Fibroblast of the aortic adventitia (primary cell): ENCODE measurements at regions not wholly inside any gene's neighbourhood (a gene's known extent, or its start where the extent isn't known, plus 50 kb on each side); places are given as distances from the start of the nearest gene placed in this dataset.
"Not testable (repeated sequence)": the region's sequence is repeated elsewhere in the genome, so short reads cannot be mapped to it uniquely, and the experiment has no call there.

Experiments used
- DNase-seq: peaks from one replicate; pipeline ENCODE4 v3.0.0-alpha.2; 2010; ENCODE audit warnings: low read depth
- H3K4me3 ChIP-seq: 2 replicates; pipeline ENCODE4 v1.5.1; 2011; ENCODE audit warnings: low read depth, mild to moderate bottlenecking, control low read depth, low read length, moderate library complexity
- TF ChIP-seq, protein P1 (sequence below): IDR thresholded peaks from 2 replicates; pipeline ENCODE4 v1.5.1; 2011; ENCODE audit warnings: mild to moderate bottlenecking, low read length, control low read depth, inconsistent platforms; ENCODE audit not compliant: insufficient read depth

DNA sequence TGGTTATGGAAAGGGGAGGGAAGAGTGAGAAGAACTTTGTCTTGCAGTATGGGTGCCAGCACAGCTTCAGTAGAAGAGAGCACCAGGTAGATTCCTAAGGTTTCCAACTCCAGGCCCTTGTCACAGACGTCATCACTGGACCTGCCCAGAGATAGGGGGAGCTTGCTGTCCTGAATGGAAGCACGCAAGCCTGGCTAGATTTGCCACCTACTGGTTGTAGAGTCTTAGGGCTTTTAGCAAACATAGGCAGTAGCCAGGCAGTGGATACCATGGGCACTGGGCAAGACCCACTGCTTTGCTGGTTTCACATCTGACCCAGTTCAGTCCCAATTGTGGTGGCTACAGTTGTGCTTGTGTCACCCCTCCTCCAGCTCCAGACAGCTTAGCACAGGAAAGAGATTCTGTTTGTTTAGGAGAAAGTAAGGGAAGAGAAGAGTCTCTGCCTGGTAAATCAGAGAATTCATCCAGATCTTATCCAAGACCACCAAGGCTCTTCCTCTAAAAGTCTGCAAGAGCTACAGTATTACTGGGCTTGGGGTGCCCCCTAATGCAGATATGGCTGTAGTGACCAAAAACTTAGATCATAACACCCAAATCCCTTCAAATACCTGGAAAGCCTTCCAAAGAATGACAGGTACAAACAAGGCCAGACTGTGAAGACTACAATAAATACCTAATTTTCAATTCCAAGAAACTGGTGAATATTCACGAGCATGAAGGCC is 158.9 kb downstream of the HINT1 start:
- no peak overlapping the region for H3K4me3 ChIP-seq
- no peak for DNase-seq

DNA sequence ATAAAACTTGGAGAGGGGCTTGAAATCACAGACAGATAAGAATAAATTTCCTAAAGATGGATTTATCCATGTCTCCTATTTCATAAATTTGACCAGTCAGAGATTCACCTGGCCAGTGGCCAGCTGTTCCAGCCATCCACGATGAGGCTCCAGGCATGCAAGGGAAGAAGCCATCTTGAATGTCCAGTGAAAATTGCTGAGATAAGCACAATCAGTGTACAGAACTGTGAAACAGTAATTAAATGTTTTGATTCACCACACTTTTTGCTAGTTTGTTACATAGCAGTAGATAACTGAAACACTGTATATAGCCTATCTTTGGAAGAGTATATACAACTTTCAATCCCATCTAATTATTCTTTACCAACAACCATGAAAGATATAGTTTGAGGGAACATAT is 163.5 kb downstream of the HINT1 start:
- no peak for DNase-seq
- TF ChIP-seq, protein P1, sequence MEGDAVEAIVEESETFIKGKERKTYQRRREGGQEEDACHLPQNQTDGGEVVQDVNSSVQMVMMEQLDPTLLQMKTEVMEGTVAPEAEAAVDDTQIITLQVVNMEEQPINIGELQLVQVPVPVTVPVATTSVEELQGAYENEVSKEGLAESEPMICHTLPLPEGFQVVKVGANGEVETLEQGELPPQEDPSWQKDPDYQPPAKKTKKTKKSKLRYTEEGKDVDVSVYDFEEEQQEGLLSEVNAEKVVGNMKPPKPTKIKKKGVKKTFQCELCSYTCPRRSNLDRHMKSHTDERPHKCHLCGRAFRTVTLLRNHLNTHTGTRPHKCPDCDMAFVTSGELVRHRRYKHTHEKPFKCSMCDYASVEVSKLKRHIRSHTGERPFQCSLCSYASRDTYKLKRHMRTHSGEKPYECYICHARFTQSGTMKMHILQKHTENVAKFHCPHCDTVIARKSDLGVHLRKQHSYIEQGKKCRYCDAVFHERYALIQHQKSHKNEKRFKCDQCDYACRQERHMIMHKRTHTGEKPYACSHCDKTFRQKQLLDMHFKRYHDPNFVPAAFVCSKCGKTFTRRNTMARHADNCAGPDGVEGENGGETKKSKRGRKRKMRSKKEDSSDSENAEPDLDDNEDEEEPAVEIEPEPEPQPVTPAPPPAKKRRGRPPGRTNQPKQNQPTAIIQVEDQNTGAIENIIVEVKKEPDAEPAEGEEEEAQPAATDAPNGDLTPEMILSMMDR, result no peak
- H3K4me3 ChIP-seq, result no peak overlapping the region

More for the DNA sequence above, 158.9 kb downstream of the HINT1 start:
- TF ChIP-seq, protein P1, result no peak

DNA sequence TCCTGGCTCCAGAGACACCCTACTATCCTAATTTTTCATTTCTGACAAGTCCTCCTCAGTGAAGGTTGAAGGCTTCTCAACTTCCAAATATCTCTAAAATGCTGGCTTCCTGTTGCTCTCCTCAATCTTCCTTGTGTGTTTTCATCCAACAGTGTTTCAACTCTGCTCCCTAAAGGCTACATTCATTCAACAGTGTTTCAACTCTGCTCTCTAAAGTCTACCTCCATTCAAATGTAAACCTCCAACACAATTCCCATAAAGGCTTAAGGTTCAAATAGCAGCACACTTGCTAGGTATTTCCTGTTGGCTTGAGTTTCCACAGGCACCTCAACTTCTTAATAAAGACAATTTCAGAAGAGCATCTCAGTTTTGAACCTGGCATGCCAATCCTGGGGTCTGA is 164.8 kb downstream of the HINT1 start:
- H3K4me3 ChIP-seq, result no peak overlapping the region
- no peak for DNase-seq
- TF ChIP-seq, protein P1, result no peak

DNA sequence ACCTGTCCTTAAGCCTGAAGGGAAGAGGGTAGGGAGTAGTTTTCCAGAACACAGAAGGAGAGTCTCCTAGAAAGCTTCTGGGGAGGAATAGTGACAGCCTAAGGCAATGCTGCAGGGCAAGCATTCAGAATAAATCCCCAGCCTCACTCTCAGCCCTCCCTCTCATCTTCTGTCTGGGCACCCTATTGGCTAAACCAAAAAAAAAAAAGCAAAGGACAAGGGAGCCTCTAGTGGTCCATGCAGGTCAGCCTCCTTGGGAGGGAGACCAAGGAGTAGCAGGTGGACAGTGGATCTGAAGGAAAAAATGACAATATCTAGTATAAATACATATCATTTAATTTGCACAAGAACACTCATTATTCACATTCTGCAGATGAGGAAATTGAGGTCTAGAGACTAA is 168.3 kb downstream of the HINT1 start:
- not testable (repeated sequence) for DNase-seq, H3K4me3 ChIP-seq

DNA sequence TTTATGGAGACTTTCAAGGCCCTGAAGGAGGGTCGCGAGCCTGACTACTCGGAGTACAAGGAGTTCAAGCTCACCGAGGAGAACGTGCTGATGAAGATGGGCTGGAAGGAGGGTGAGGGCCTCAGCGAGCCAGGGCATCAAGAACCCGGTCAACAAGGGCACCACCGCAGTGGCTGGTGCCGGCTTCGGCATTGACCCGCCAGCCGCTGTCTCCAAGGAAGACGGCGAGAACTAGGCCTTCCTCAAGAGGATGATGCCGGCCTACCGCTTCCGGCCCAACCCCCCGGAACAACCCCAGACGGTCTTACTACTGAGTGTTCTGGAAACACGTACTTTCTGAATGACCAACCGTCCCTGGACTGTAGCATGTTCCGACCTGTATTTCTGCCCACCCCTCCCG is 169.2 kb downstream of the HINT1 start:
- no peak overlapping the region for H3K4me3 ChIP-seq
- TF ChIP-seq, protein P1, result no peak
- no peak for DNase-seq

DNA sequence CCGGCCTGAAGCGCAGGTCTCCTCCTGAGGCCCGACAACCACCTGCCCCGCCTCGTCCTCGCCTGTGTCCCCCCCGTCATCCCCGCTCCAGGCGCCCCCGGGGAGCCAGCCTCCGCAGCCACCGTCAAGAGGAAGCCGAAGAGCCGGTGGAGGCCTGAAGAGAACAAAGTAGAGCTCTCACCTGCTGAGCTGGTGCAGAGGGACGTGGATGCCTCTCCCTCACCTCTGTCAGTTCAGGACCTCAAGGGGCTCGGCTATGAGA is 169.9 kb downstream of the HINT1 start:
- H3K4me3 ChIP-seq, result no peak overlapping the region
- TF ChIP-seq, protein P1, result no peak
- DNase-seq, result no peak

DNA sequence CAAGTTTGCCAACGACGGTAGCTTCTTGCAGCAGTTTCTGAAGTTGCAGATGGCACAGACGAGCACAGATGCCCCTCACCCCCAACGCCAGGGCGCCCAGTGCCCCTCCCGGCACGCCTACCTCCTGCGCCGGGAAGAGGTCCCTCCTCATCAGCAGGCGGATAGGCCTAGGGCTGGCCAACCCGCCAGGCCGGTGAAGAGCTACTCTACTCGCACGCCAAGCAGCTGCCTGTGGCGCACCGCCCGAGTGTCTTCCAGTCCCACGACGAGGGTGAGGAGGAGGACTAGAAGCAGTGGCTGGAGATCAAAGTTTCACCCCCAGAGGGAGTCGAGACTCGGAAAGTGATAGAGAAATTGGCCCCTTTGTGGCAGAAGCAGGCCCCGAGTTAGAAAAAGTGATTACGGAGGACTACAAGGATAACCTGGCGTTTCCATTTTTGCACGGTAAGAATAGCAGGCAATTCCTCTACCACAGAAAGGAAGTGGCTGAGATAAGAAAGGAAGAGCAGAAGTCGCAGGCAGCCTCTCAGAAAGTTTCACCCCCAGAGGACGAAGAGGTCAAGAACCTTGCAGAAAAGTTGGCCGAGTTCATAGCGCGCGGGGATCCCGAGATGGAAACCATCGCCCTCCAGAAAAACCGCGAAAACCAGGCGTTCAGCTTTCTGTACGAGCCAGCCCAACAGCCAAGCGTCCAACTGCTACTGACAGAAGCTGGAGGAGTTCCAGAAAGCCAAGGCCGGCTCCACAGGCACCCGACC is 170.4 kb downstream of the HINT1 start:
- TF ChIP-seq, protein P1, result no peak
- no peak for DNase-seq
- H3K4me3 ChIP-seq, result no peak overlapping the region
